IPS-18a (cell line): ENCODE measurements at regions not wholly inside any gene's neighbourhood (a gene's known extent, or its start where the extent isn't known, plus 50 kb on each side); places are given as distances from the start of the nearest gene placed in this dataset.

Source experiments
- H3K27ac ChIP-seq: one replicate; pipeline ENCODE4 v1.5.1; 2013; ENCODE audit warnings: low read length
- H3K27me3 ChIP-seq: one replicate; pipeline ENCODE4 v1.6.1; 2013; ENCODE audit warnings: mild to moderate bottlenecking, low read length; ENCODE audit not compliant: control insufficient read depth, insufficient read depth
- H3K36me3 ChIP-seq: one replicate; pipeline ENCODE4 v1.6.1; 2013; ENCODE audit warnings: low read depth, low read length; ENCODE audit not compliant: control insufficient read depth
- H3K4me1 ChIP-seq: one replicate; pipeline ENCODE4 v1.6.1; 2013; ENCODE audit warnings: low read depth, low read length; ENCODE audit not compliant: control insufficient read depth
- H3K4me3 ChIP-seq: one replicate; pipeline ENCODE4 v1.5.1; 2013; ENCODE audit warnings: low read length
- H3K9ac ChIP-seq: one replicate; pipeline ENCODE4 v1.6.1; 2013; ENCODE audit warnings: mild to moderate bottlenecking, low read length, moderate library complexity
- H3K9me3 ChIP-seq: one replicate; pipeline ENCODE4 v1.6.1; 2013; ENCODE audit warnings: low read depth, low read length; ENCODE audit not compliant: control insufficient read depth

GRCh38 chr19:28744943-28745342 is 468.0 kb downstream of the UQCRFS1 start:
- H3K36me3 ChIP-seq, result no peaks in the 10 kb centered on the region
- H3K4me3 ChIP-seq, result no peak overlapping the region
- no peaks in the 10 kb centered on the region for H3K9me3 ChIP-seq
- H3K9ac ChIP-seq, result no peak overlapping the region
- no peak overlapping the region for H3K27ac ChIP-seq
- H3K27me3 ChIP-seq, result no peaks in the 10 kb centered on the region
- H3K4me1 ChIP-seq, result peaks cover 9% of the 10 kb centered on the region

DNA sequence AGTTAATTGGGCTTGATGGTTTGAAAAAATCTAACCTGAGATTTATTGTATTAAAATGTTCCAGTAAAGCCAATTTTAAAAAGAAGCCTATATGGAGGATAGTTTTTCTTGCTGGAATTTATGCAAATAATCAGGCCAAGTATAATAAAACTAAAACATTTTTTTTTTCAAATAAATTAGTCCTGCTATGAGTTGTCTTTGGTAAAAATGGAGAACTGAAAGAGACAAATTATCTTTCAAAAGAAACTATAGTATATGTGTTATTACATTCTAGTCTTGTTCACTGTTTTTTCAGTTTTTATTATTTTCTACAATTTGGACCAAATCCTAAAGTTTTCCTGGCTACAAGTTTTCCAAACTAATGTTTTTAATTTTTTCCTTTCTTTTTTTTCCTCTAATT is 468.9 kb downstream of the UQCRFS1 start:
- H3K4me3 ChIP-seq, result no peak overlapping the region

DNA sequence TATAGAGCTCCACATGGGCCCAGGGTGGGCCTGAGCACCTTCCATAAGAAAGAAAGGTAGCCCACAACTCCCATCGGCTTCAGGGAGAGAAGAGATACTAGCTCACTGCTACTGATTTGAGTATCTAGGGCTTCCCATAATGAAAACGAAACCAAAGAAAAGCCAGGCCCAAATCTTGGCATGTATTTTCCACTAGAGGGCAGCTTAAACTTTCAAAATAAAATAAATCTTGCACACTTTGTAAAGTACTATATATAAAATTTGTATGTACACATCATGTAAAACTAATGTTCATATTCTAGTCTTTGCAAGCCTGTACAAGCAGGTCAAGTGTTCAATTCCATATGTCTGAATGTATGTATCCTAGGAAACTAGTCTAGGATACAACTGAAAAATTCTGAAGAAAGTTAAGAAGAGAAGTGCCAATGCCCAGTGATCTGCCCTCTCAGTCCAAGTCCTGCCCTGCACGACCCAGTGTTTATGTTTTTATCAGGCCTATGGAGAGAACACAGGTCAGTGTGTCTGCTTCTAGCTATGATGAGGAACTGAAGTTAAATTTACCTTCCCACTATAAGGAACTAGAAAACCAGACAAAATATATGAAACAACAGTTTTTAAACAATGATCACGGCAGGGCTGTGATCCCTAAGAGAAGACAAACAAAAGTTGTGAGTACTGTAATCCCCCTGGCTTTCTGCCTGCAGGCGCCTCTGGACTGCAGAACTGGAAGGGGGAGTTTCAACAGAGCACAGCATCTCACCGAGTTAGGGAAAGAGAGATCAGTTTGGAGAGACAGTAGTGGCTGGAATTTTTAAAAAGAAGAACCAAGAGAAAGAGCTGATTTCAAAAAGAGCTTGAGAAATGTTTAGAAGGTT is 475.7 kb downstream of the UQCRFS1 start:
- H3K9ac ChIP-seq, result no peak overlapping the region
- H3K27ac ChIP-seq, result no peak overlapping the region
- H3K9me3 ChIP-seq, result no peaks in the 10 kb centered on the region
- no peak overlapping the region for H3K4me3 ChIP-seq
- peaks cover 3% of the 10 kb centered on the region for H3K4me1 ChIP-seq
- no peaks in the 10 kb centered on the region for H3K27me3 ChIP-seq
- no peaks in the 10 kb centered on the region for H3K36me3 ChIP-seq

More for the DNA sequence above, 468.9 kb downstream of the UQCRFS1 start:
- no peaks in the 10 kb centered on the region for H3K27me3 ChIP-seq
- no peaks in the 10 kb centered on the region for H3K9me3 ChIP-seq
- no peak overlapping the region for H3K27ac ChIP-seq
- H3K4me1 ChIP-seq, result peaks cover 9% of the 10 kb centered on the region
- no peaks in the 10 kb centered on the region for H3K36me3 ChIP-seq
- H3K9ac ChIP-seq, result no peak overlapping the region

GRCh38 chr19:28736528-28736927 is 476.4 kb downstream of the UQCRFS1 start:
- H3K4me1 ChIP-seq, result peaks cover 3% of the 10 kb centered on the region
- no peak overlapping the region for H3K27ac ChIP-seq
- H3K9me3 ChIP-seq, result no peaks in the 10 kb centered on the region
- H3K4me3 ChIP-seq, result no peak overlapping the region
- no peaks in the 10 kb centered on the region for H3K27me3 ChIP-seq
- H3K36me3 ChIP-seq, result no peaks in the 10 kb centered on the region
- H3K9ac ChIP-seq, result no peak overlapping the region

- Histone ChIP-seq H3K4me1 (no peaks in the 10 kb centered on the region), H3K27ac (no peak overlapping the region), H3K36me3 (no peaks in the 10 kb centered on the region), H3K9ac (no peak overlapping the region), H3K9me3 (no peaks in the 10 kb centered on the region), H3K27me3 (peaks cover 7% of the 10 kb centered on the region), H3K4me3 (no peak overlapping the region)
Observed at GRCh38 chr19:28731577-28731976, 481.4 kb downstream of the UQCRFS1 start.

- Histone ChIP-seq H3K9me3 (no peaks in the 10 kb centered on the region), H3K4me1 (no peaks in the 10 kb centered on the region), H3K27me3 (peaks cover 7% of the 10 kb centered on the region), H3K9ac (no peak overlapping the region), H3K4me3 (no peak overlapping the region), H3K36me3 (no peaks in the 10 kb centered on the region), H3K27ac (no peak overlapping the region)
Observed at GRCh38 chr19:28730791-28731512, 482.0 kb downstream of the UQCRFS1 start.

DNA sequence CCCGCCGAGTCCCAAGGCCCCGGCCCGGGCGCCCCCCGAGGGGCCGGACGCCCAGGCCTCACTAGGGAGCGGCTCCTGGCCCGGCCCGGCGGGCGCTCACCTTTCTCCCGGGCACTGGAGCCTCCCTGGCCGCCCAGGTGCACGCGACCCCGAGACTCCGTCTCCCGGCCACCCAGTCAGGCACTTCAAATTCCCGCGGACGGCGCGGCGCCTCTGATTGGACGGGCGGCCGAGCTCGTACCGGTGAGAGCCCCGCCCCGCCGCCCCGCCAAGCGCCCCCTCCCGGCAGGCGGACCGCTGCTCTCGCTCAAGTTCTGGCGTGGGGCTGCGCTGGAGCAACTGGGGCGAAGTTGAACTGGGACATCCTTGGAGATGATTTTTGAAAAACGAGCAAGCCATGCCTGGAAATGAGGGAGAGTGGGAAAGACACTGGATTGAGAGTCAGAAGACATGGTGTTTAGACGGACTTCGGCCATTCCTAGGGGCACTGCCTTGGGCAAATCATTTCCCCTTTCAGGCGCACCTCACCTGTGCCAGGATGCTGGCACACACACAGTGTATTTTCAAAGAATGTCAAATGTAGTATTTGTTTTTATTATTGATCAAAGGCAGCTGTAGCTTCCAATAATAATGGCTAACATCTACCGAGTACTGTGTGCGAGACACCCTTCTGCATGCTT is 485.3 kb downstream of the UQCRFS1 start:
- Histone ChIP-seq H3K9me3 (no peaks in the 10 kb centered on the region), H3K27me3 (peaks cover 7% of the 10 kb centered on the region), H3K4me3 (peak overlapping the region; percentile 66), H3K36me3 (no peaks in the 10 kb centered on the region), H3K27ac (no peak overlapping the region), H3K9ac (peak overlapping the region; percentile 59), H3K4me1 (no peaks in the 10 kb centered on the region)

DNA sequence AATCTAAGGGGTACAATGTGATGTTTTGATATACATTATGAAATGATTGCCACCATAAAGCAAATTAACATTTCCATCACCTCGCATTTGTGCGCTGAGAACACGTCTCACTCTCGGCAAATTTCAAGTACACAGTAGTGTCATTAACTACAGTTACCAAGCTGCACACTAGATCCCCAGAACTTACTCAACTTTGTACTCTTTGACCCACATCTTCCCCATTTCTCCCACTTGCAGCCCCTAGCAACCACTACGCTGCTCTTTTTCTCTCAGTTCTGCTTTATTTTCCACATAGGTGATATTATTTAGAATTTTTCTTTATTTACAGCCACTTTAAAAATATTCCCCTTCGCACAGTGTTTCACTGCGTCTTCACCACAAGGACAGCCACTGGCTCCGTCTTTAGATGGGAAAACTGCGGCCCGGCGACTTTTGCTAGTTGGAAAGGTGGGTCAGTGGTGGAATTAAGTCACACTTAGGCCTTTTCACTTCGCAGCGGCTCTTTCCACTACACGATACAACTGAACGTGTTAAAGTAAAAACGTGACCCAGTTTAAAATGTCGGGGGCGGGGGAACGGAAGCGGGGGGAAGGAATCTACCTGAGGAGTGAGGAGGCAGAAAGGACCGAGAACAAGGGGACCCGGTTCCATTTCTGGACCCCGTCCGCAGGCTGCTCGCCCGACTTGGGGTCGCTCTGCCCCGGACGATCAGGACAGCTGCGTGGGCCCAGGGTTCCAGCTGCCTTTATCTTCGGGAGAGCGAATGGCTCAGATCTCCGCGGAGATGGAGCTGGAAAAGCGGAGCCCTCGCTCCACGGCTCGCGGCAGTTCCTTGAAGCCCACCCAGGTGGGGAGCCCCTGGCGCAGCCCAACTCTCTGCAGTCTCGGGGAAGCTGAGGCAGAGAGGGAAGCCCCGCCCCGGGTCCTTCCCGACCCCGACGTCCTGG is 486.1 kb downstream of the UQCRFS1 start:
- Histone ChIP-seq H3K4me1 (no peaks in the 10 kb centered on the region), H3K27ac (no peak overlapping the region), H3K4me3 (peak overlapping the region; percentile 66), H3K9me3 (no peaks in the 10 kb centered on the region), H3K9ac (peak overlapping the region; percentile 59), H3K27me3 (peaks cover 7% of the 10 kb centered on the region), H3K36me3 (no peaks in the 10 kb centered on the region)

DNA sequence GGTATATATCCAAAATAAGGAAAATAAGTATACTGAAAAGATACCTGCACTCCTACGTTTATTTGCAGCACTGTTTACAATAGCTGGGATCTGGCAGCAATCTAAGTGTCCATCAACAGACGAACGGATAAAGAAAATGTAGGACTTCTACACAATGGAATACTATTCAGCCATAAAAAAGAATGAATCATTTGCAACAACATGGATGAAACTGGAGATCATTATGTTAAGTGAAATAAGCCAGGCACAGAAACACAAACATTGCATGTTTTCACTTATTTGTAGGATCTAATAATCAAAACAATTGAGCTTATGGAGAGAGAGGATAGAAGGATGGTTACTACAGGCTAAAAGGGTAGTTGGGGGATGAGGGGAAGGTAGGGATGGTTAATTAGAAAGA is 494.0 kb downstream of the UQCRFS1 start:
- H3K36me3 ChIP-seq, result no peaks in the 10 kb centered on the region
- H3K9me3 ChIP-seq, result no peaks in the 10 kb centered on the region
- H3K9ac ChIP-seq, result no peak overlapping the region
- no peaks in the 10 kb centered on the region for H3K27me3 ChIP-seq
- no peak overlapping the region for H3K27ac ChIP-seq
- H3K4me3 ChIP-seq, result no peak overlapping the region
- H3K4me1 ChIP-seq, result no peaks in the 10 kb centered on the region

GRCh38 chr19:28715157-28715556 is 497.8 kb downstream of the UQCRFS1 start:
- Histone ChIP-seq H3K36me3 (no peaks in the 10 kb centered on the region), H3K9me3 (no peaks in the 10 kb centered on the region), H3K4me1 (no peaks in the 10 kb centered on the region), H3K4me3 (no peak overlapping the region), H3K27me3 (no peaks in the 10 kb centered on the region), H3K27ac (no peak overlapping the region), H3K9ac (no peak overlapping the region)

GRCh38 chr19:28711411-28711810 is 501.5 kb downstream of the UQCRFS1 start:
- no peak overlapping the region for H3K9ac ChIP-seq
- no peak overlapping the region for H3K27ac ChIP-seq
- H3K4me1 ChIP-seq, result no peaks in the 10 kb centered on the region
- no peaks in the 10 kb centered on the region for H3K9me3 ChIP-seq
- H3K36me3 ChIP-seq, result no peaks in the 10 kb centered on the region
- H3K4me3 ChIP-seq, result no peak overlapping the region
- H3K27me3 ChIP-seq, result no peaks in the 10 kb centered on the region
